ENCODE measurements at regions not wholly inside any gene's neighbourhood (a gene's known extent, or its start where the extent isn't known, plus 50 kb on each side); places are given as distances from the start of the nearest gene placed in this dataset.

DNA sequence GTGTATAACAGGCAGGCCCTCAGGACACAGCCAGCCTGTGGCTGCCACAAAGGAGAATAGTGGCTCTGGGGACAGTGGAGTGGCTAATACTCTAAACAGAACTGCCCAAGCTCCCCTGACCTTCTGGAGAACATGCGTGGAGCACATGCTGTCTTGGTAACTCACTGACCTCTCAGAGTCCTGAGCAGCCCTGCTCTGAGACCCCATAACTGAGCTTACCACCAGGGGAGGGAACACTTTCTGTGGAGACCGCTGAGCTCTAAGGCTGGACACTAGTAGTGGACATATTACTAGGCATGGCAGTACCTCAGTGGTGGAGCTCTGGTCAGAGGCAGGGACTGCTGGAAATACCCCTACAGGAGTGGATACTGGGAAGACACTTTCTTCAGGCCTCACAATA, 60.2 kb upstream of the SPTLC1 start:
- TF ChIP-seq CTCF (IDR thresholded peaks at IDR 0.05; ENCODE audit: low read depth, low read length), result no peak
- TF ChIP-seq POLR2A (IDR thresholded peaks at IDR 0.05; ENCODE audit: extremely low read depth, insufficient read length), result no peak
- TF ChIP-seq, protein P1, sequence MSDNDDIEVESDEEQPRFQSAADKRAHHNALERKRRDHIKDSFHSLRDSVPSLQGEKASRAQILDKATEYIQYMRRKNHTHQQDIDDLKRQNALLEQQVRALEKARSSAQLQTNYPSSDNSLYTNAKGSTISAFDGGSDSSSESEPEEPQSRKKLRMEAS (IDR thresholded peaks at IDR 0.05; ENCODE audit: low read depth, low read length), result no peak
